ENCODE measurements at regions not wholly inside any gene's neighbourhood (a gene's known extent, or its start where the extent isn't known, plus 50 kb on each side); places are given as distances from the start of the nearest gene placed in this dataset.

DNA sequence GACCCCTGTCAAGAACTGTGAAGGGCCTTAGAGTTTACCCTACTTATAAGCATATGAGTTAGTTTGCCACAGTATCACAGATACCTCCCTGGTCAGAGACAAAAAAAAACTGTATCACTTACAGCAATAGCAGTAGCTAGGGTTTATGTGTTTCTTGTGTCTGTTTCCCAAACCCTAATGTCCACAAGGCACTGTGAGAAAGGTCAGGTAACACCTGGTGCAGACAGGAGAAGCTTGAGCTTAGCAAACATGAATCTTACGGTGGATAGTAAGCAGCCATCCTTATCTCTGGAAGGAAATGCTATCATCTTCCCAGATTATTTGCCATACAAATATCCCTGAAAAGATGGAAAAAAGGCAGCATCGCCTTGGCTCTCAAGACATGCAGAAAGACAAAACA is 208.5 kb upstream of the KCNN2 start:
- TF ChIP-seq, protein P1, sequence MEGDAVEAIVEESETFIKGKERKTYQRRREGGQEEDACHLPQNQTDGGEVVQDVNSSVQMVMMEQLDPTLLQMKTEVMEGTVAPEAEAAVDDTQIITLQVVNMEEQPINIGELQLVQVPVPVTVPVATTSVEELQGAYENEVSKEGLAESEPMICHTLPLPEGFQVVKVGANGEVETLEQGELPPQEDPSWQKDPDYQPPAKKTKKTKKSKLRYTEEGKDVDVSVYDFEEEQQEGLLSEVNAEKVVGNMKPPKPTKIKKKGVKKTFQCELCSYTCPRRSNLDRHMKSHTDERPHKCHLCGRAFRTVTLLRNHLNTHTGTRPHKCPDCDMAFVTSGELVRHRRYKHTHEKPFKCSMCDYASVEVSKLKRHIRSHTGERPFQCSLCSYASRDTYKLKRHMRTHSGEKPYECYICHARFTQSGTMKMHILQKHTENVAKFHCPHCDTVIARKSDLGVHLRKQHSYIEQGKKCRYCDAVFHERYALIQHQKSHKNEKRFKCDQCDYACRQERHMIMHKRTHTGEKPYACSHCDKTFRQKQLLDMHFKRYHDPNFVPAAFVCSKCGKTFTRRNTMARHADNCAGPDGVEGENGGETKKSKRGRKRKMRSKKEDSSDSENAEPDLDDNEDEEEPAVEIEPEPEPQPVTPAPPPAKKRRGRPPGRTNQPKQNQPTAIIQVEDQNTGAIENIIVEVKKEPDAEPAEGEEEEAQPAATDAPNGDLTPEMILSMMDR (IDR thresholded peaks at IDR 0.05): no peak
- TF ChIP-seq POLR2A (IDR thresholded peaks at IDR 0.05): no peak
